GM10248 (cell line): ENCODE measurements at regions not wholly inside any gene's neighbourhood (a gene's known extent, or its start where the extent isn't known, plus 50 kb on each side); places are given as distances from the start of the nearest gene placed in this dataset.

ENCODE experiments used
- CTCF ChIA-PET: fragments of 300-600 bp; sonication (Branson Sonifier 250); formaldehyde crosslinking; extraction: SDS; loops from one replicate; lab custom pipeline; 2021; ENCODE audit warnings: antibody characterized with exemption; lab: Yijun Ruan, JAX
- POLR2A ChIA-PET: fragments of 350-650 bp; sonication (Branson Sonifier 250); formaldehyde crosslinking; extraction: SDS; loops from one replicate; lab custom pipeline; 2020; ENCODE audit warnings: antibody characterized with exemption; lab: Yijun Ruan, JAX
- DNase-seq: peaks from one replicate; pipeline ENCODE4 v3.0.0; 2012; ENCODE audit errors: extremely low spot score
- CTCF ChIP-seq: IDR thresholded peaks from 2 replicates; pipeline ENCODE4 v1.5.1; 2012; ENCODE audit warnings: mild to moderate bottlenecking, low read depth; ENCODE audit errors: extremely low read depth, missing control alignments, control extremely low read depth

GRCh38 chr2:53544871-53545558 lies 222.6 kb upstream of the CHAC2 start:
- POLR2A ChIA-PET: no interaction called here

GRCh38 chr2:53543083-53543482 lies 224.5 kb upstream of the CHAC2 start:
- no peak for DNase-seq
- ChIA-PET POLR2A (no interaction called here), CTCF (no interaction called here)
- TF ChIP-seq CTCF: no peak

More at GRCh38 chr2:53544871-53545558, 222.6 kb upstream of the CHAC2 start:
- DNase-seq: no peak
- CTCF ChIA-PET: no interaction called here
- TF ChIP-seq CTCF: no peak

- TF ChIP-seq CTCF: no peak
- DNase-seq: no peak
- CTCF ChIA-PET: interaction anchor here (0.9 kb wide), 1 partner anchor 31 kb away, joined by 3 read pairs; no protein-coding TSS in a partner anchor
- POLR2A ChIA-PET: no interaction called here
Observed at GRCh38 chr2:53536583-53537361, 230.8 kb upstream of the CHAC2 start.

- ChIA-PET CTCF (no interaction called here), POLR2A (no interaction called here)
- TF ChIP-seq CTCF: no peak
- DNase-seq: no peak
Observed at GRCh38 chr2:53535234-53535840, 232.3 kb upstream of the CHAC2 start.

GRCh38 chr2:53530126-53530525 lies 237.5 kb upstream of the CHAC2 start:
- no peak for TF ChIP-seq CTCF
- CTCF ChIA-PET: no interaction called here
- POLR2A ChIA-PET: no interaction called here
- no peak for DNase-seq

GRCh38 chr2:53527056-53527455 lies 240.5 kb upstream of the CHAC2 start:
- POLR2A ChIA-PET: no interaction called here
- no peak for DNase-seq
- CTCF ChIA-PET: no interaction called here
- TF ChIP-seq CTCF: no peak
